A549 (cell line): ENCODE measurements at regions not wholly inside any gene's neighbourhood (a gene's known extent, or its start where the extent isn't known, plus 50 kb on each side); places are given as distances from the start of the nearest gene placed in this dataset.
A peak's percentile ranks its signal among the peaks of the same experiment; 100 is the strongest.
"Not testable (repeated sequence)": the region's sequence is repeated elsewhere in the genome, so short reads cannot be mapped to it uniquely, and the experiment has no call there.

Source experiments
- ATAC-seq, 2 experiments: fragments of 200-7000 bp in 1 of 2; fragments of >200 bp in 1 of 2; cut with Nextera tagmentation in 1 of 2; cut with Tn5 transposase in 1 of 2; 3 replicates each; pipeline versions ENCODE4 v1.8.0 to v1.9.1; 2018 to 2020; ENCODE audit warnings: mild to moderate bottlenecking in 1 of 2, moderate library complexity in 1 of 2
- CTCF ChIA-PET: fragments of 300-600 bp; sonication (Branson Sonifier 250); formaldehyde crosslinking; extraction: SDS; loops from one replicate; lab custom pipeline; 2021; ENCODE audit warnings: antibody characterized with exemption, inconsistent platforms; lab: Yijun Ruan, JAX
- POLR2A ChIA-PET: fragments of 350-600 bp; formaldehyde crosslinking; extraction: SDS; loops from one replicate; lab custom pipeline; 2021; ENCODE audit warnings: antibody characterized with exemption, inconsistent platforms; lab: Yijun Ruan, JAX
- DNase-seq, 2 experiments: peaks; one replicate each; pipeline versions ENCODE4 v3.0.0 to v3.0.0-alpha.2; 2011 to 2016; ENCODE audit warnings: low read depth in 1 of 2, low spot score in 1 of 2
- FAIRE-seq: peaks from 2 replicates; lab custom pipeline; 2011; peaks lifted over from hg19 to GRCh38; lab: Jason Lieb, UNC
- H3K27ac ChIP-seq, 2 experiments: fragments of >200 bp; sonication (Bioruptor Twin); formaldehyde crosslinking; 3 replicates each; pipeline ENCODE4 v1.5.1; 2016 to 2017
- H3K4me1 ChIP-seq: fragments of >200 bp; sonication (Bioruptor Twin); formaldehyde crosslinking; 3 replicates; pipeline ENCODE4 v1.6.1; 2016
- H3K4me2 ChIP-seq: fragments of >200 bp; sonication (Bioruptor Twin); formaldehyde crosslinking; 3 replicates; pipeline ENCODE4 v1.6.1; 2016
- H3K4me3 ChIP-seq: fragments of >200 bp; sonication (Bioruptor Twin); formaldehyde crosslinking; 3 replicates; pipeline ENCODE4 v1.5.1; 2016
- H3K9me3 ChIP-seq: fragments of >200 bp; sonication (Bioruptor Twin); formaldehyde crosslinking; 3 replicates; pipeline ENCODE4 v1.6.1; 2016
- ATOH8 ChIP-seq: fragments of 250-450 bp; sonication (Bioruptor Pico); IDR thresholded peaks from 2 replicates; pipeline ENCODE4 v1.5.0; 2020; ENCODE audit warnings: low read depth, mild to moderate bottlenecking, moderate library complexity
- CTCF ChIP-seq: fragments of >200 bp; sonication (Bioruptor Twin); formaldehyde crosslinking; IDR thresholded peaks from 3 replicates; pipeline ENCODE4 v1.5.1; 2016
- EHF ChIP-seq: fragments of 250-450 bp; sonication (Bioruptor Pico); IDR thresholded peaks from 2 replicates; pipeline ENCODE4 v1.5.0; 2020; ENCODE audit warnings: mild to moderate bottlenecking
- EP300 ChIP-seq, 2 experiments: fragments of >200 bp; sonication (Bioruptor Twin); formaldehyde crosslinking; IDR thresholded peaks; 2 replicates in 1 of 2; 3 replicates in 1 of 2; pipeline ENCODE4 v1.6.1; 2016 to 2017
- GATA3 ChIP-seq: IDR thresholded peaks from 2 replicates; pipeline ENCODE4 v1.6.1; 2012; ENCODE audit warnings: borderline replicate concordance
- HOXA7 ChIP-seq: fragments of 250-450 bp; sonication (Bioruptor Pico); IDR thresholded peaks from 2 replicates; pipeline ENCODE4 v1.5.0; 2020; ENCODE audit warnings: mild to moderate bottlenecking, moderate library complexity
- HOXB5 ChIP-seq: fragments of 250-450 bp; sonication (Bioruptor Pico); IDR thresholded peaks from 2 replicates; pipeline ENCODE4 v1.5.0; 2020; ENCODE audit warnings: mild to moderate bottlenecking, moderate library complexity
- JUN ChIP-seq, 2 experiments: fragments of >200 bp; sonication (Bioruptor Twin); formaldehyde crosslinking; IDR thresholded peaks; 2 replicates in 1 of 2; 3 replicates in 1 of 2; pipeline ENCODE4 v1.6.1; 2016 to 2017
- JUNB ChIP-seq: fragments of >200 bp; sonication (Bioruptor Twin); formaldehyde crosslinking; IDR thresholded peaks from 2 replicates; pipeline ENCODE4 v1.6.1; 2016
- KDM5A ChIP-seq: fragments of 200-600 bp; sonication (generic); IDR thresholded peaks from 2 replicates; pipeline ENCODE4 v1.6.1; 2016; ENCODE audit warnings: antibody characterized with exemption, mild to moderate bottlenecking
- MAFK ChIP-seq: fragments of 450-650 bp; IDR thresholded peaks from 2 replicates; pipeline ENCODE4 v1.6.1; 2014; ENCODE audit not compliant: partially characterized antibody
- MAZ ChIP-seq: fragments of 150-350 bp; IDR thresholded peaks from 2 replicates; pipeline ENCODE4 v1.6.1; 2014; ENCODE audit warnings: antibody characterized with exemption, low read depth, low read length, borderline replicate concordance
- POLR2A ChIP-seq: IDR thresholded peaks from 2 replicates; pipeline ENCODE4 v1.6.1; 2012; ENCODE audit warnings: mild to moderate bottlenecking, low read length
- POLR2AphosphoS2 ChIP-seq: conservative IDR thresholded peaks from 2 replicates; pipeline ENCODE4 v1.6.1; 2012; ENCODE audit warnings: low read length, improper control_type of control experiment, inconsistent platforms
- RARB ChIP-seq: fragments of 250-450 bp; sonication (Bioruptor Pico); IDR thresholded peaks from 2 replicates; pipeline ENCODE4 v1.8.0; 2021; ENCODE audit warnings: mild to moderate bottlenecking, moderate library complexity
- RCOR1 ChIP-seq: fragments of 150-350 bp; IDR thresholded peaks from 2 replicates; pipeline ENCODE4 v1.6.1; 2014; ENCODE audit warnings: antibody characterized with exemption, low read length, low read depth
- RFX5 ChIP-seq: fragments of 450-650 bp; IDR thresholded peaks from 2 replicates; pipeline ENCODE4 v1.7.1; 2014; ENCODE audit warnings: antibody characterized with exemption, mild to moderate bottlenecking, moderate library complexity
- ZC3H11A ChIP-seq: fragments of 450-650 bp; IDR thresholded peaks from 2 replicates; pipeline ENCODE4 v1.6.1; 2014; ENCODE audit warnings: antibody characterized with exemption, mild to moderate bottlenecking
- WGBS: methylation state at CpG from one replicate; pipeline ENCODE4 v1.1.6; 2017; ENCODE audit errors: missing lambda C conversion rate; 5-methylcytosine and 5-hydroxymethylcytosine counted together
- TF ChIP-seq, protein P1 (sequence below): IDR thresholded peaks from 2 replicates; pipeline ENCODE4 v1.6.1; 2012
- TF ChIP-seq, protein P2 (sequence below): IDR thresholded peaks from 2 replicates; pipeline ENCODE4 v1.6.1; 2012; ENCODE audit warnings: low read depth, borderline replicate concordance

- Histone ChIP-seq H3K4me1 (no peaks in the 10 kb centered on the region), H3K27ac (no peak overlapping the region), H3K4me3 (no peak overlapping the region), H3K9me3 (no peaks in the 10 kb centered on the region), H3K4me2 (no peak overlapping the region)
- ATAC-seq (no peak), FAIRE-seq (no peak), DNase-seq (no peak)
- WGBS = 0% methylated on average over 3 of the region's 4 CpGs
- ChIA-PET CTCF (no interaction called here), POLR2A (no interaction called here)
- TF ChIP-seq GATA3 (no peak), RARB (CRISPR knock-in tag) (no peak), RCOR1 (no peak), RFX5 (no peak), HOXB5 (CRISPR knock-in tag) (no peak), MAZ (no peak), EHF (CRISPR knock-in tag) (no peak), JUN (IDR thresholded peaks at IDR 0.05) (no peak), POLR2AphosphoS2 (no peak), KDM5A (no peak), ZC3H11A (no peak), CTCF (no peak), EP300 (IDR thresholded peaks at IDR 0.05) (no peak), HOXA7 (CRISPR knock-in tag) (no peak), JUNB (no peak), ATOH8 (no peak)
- TF ChIP-seq, protein P1, sequence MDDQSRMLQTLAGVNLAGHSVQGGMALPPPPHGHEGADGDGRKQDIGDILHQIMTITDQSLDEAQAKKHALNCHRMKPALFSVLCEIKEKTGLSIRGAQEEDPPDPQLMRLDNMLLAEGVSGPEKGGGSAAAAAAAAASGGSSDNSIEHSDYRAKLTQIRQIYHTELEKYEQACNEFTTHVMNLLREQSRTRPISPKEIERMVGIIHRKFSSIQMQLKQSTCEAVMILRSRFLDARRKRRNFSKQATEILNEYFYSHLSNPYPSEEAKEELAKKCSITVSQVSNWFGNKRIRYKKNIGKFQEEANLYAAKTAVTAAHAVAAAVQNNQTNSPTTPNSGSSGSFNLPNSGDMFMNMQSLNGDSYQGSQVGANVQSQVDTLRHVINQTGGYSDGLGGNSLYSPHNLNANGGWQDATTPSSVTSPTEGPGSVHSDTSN = no peak
- TF ChIP-seq, protein P2, sequence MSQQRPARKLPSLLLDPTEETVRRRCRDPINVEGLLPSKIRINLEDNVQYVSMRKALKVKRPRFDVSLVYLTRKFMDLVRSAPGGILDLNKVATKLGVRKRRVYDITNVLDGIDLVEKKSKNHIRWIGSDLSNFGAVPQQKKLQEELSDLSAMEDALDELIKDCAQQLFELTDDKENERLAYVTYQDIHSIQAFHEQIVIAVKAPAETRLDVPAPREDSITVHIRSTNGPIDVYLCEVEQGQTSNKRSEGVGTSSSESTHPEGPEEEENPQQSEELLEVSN = no peak
Observed at GRCh38 chrX:138964501-138964900, 253.0 kb upstream of the FGF13 start.

- FAIRE-seq, H3K4me3 ChIP-seq, DNase-seq, ATAC-seq, H3K4me2 ChIP-seq, H3K9me3 ChIP-seq, H3K27ac ChIP-seq, CTCF ChIA-PET, POLR2A ChIA-PET, H3K4me1 ChIP-seq: not testable (repeated sequence)
- 7% methylated on average over 3 of the region's 3 CpGs for WGBS
Observed at GRCh38 chrX:138962419-138962818, 250.9 kb upstream of the FGF13 start.

GRCh38 chrX:138954976-138955375 lies 243.5 kb upstream of the FGF13 start:
- Histone ChIP-seq H3K9me3 (no peaks in the 10 kb centered on the region), H3K4me1 (no peaks in the 10 kb centered on the region), H3K4me2 (no peak overlapping the region), H3K27ac (no peak overlapping the region), H3K4me3 (no peak overlapping the region)
- ChIA-PET CTCF (no interaction called here), POLR2A (no interaction called here)
- 3% methylated on average over 5 of the region's 5 CpGs for WGBS
- ATAC-seq = no peak
- no peak for DNase-seq
- TF ChIP-seq POLR2A (no peak), MAFK (peak; percentile 39)
- no peak for FAIRE-seq
